ENCODE measurements at regions not wholly inside any gene's neighbourhood (a gene's known extent, or its start where the extent isn't known, plus 50 kb on each side); places are given as distances from the start of the nearest gene placed in this dataset.

- Histone ChIP-seq H2BK15ac (ENCODE audit: low read length) (no peak overlapping the region), H3K23me2 (ENCODE audit: low read depth, low read length) (no peaks in the 10 kb centered on the region), H3K56ac (replicated peaks; ENCODE audit: insufficient read length, low read depth, low read length) (no peak overlapping the region), H3K4ac (replicated peaks; ENCODE audit: insufficient read length, low read depth, low read length) (no peak overlapping the region), H3K18ac (ENCODE audit: extremely low read depth, low read length) (no peak overlapping the region), H3K79me2 (ENCODE audit: control insufficient read depth in 1 of 2, insufficient read depth in 2 of 2, low read length in 2 of 2) (no peaks in the 10 kb centered on the region), H4K20me1 (replicated peaks in 1 of 2; ENCODE audit: control insufficient read depth in 1 of 2, insufficient read depth in 2 of 2, low read length in 2 of 2) (no peaks in the 10 kb centered on the region), H4K5ac (ENCODE audit: insufficient read length, low read depth, low read length) (no peak overlapping the region), H4K91ac (replicated peaks; ENCODE audit: insufficient read length, low read length) (no peak overlapping the region), H4K8ac (ENCODE audit: extremely low read depth, insufficient read depth, low read length) (no peak overlapping the region), H3K27me3 (replicated peaks in 1 of 4; ENCODE audit: control insufficient read depth in 3 of 4, extremely low read depth in 1 of 4, insufficient read depth in 3 of 4, low read length in 3 of 4) (no peaks in the 10 kb centered on the region; a peak in 1 of 7 replicates), H3K9me3 (ENCODE audit: insufficient read depth in 2 of 2, low read depth in 1 of 2, low read length in 1 of 2) (peaks cover 0 to 4% of the 10 kb centered on the region in 2 experiments; a peak in 1 of 4 replicates), H3K27ac (ENCODE audit: low read depth, low read length) (no peak overlapping the region), H2BK20ac (ENCODE audit: low read length) (no peak overlapping the region), H3K36me3 (ENCODE audit: control insufficient read depth in 2 of 4, insufficient read depth in 4 of 4, low read length in 3 of 4) (no peaks in the 10 kb centered on the region), H2BK120ac (replicated peaks; ENCODE audit: low read depth, low read length) (no peak overlapping the region), H2BK12ac (ENCODE audit: low read depth, low read length) (no peak overlapping the region), H3K4me1 (replicated peaks in 1 of 4; ENCODE audit: control insufficient read depth in 3 of 4, insufficient read depth in 4 of 4, low read length in 3 of 4) (no peaks in the 10 kb centered on the region), H3K14ac (ENCODE audit: insufficient read length) (no peak overlapping the region), H2AFZ (ENCODE audit: low read length) (no peak overlapping the region), H2BK5ac (ENCODE audit: low read depth, low read length) (no peak overlapping the region), H3K23ac (ENCODE audit: insufficient read length) (no peak overlapping the region), H2AK5ac (ENCODE audit: low read depth, low read length) (no peak overlapping the region), H3K79me1 (ENCODE audit: low read depth, low read length) (no peaks in the 10 kb centered on the region), H3K9ac (replicated peaks in 1 of 4; ENCODE audit: extremely low read depth in 1 of 4, low read depth in 3 of 4, low read length in 3 of 4) (no peak overlapping the region), H3K4me3 (ENCODE audit: extremely low read depth in 1 of 4, insufficient read depth in 2 of 4, low read depth in 3 of 4, low read length in 4 of 4) (no peak overlapping the region), H3K4me2 (ENCODE audit: insufficient read depth in 1 of 2, low read depth in 2 of 2, low read length in 2 of 2) (no peak overlapping the region)
- DNase-seq (ENCODE audit: low read depth in 1 of 2, low spot score in 2 of 2) (no peak), FAIRE-seq (no peak)
- WGBS, 2 experiments (ENCODE audit: extremely low coverage in 1 of 2, insufficient coverage in 1 of 2, insufficient read length in 1 of 2, insufficient replicate concordance in 2 of 2, low coverage in 1 of 2, low lambda C conversion rate in 2 of 2, missing lambda C conversion rate in 1 of 2) = 89% methylated on average over 2 of the region's 2 CpGs; no CpG with 5 or more reads in 1 of the 2 experiments
- POLR2A ChIA-PET (ENCODE audit: partially characterized antibody) = no interaction called here
- CTCF ChIA-PET (ENCODE audit: partially characterized antibody) = interaction anchor here (0.6 kb wide), 1 partner anchor 717 kb away, joined by 3 read pairs; no protein-coding TSS in a partner anchor
- TF ChIP-seq RXRA (IDR thresholded peaks at IDR 0.05; ENCODE audit: insufficient read depth, low read depth, low read length) = no peak
- TF ChIP-seq BACH1 (IDR thresholded peaks at IDR 0.05; ENCODE audit: low read length) = no peak
- no peak for TF ChIP-seq ATF2 (IDR thresholded peaks at IDR 0.05; ENCODE audit: low read length)
- TF ChIP-seq, protein P1, sequence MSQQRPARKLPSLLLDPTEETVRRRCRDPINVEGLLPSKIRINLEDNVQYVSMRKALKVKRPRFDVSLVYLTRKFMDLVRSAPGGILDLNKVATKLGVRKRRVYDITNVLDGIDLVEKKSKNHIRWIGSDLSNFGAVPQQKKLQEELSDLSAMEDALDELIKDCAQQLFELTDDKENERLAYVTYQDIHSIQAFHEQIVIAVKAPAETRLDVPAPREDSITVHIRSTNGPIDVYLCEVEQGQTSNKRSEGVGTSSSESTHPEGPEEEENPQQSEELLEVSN (IDR thresholded peaks at IDR 0.05) = no peak
- TF ChIP-seq SP2 (IDR thresholded peaks at IDR 0.05; ENCODE audit: low read length) = no peak
Measured at GRCh38 chr5:72604798-72605154, 97.6 kb upstream of the ZNF366 start.

Data from H1 (cell line).